OCI-LY3 (cell line): ENCODE measurements at regions not wholly inside any gene's neighbourhood (a gene's known extent, or its start where the extent isn't known, plus 50 kb on each side); places are given as distances from the start of the nearest gene placed in this dataset.

Experiments
- CTCF ChIP-seq: fragments of 200-600, 300-600 bp; sonication (generic); IDR thresholded peaks from 2 replicates; pipeline ENCODE4 v1.5.1; 2014; ENCODE audit warnings: antibody characterized with exemption, low read length, low read depth
- EZH2phosphoT487 ChIP-seq: fragments of 200-600 bp; shearing (Covaris generic); IDR thresholded peaks from 2 replicates; pipeline ENCODE4 v1.6.1; 2018; ENCODE audit warnings: antibody characterized with exemption, mixed run types, low read depth

GRCh38 chr3:107432013-107432515, 54.8 kb downstream of the CCDC54 start:
- TF ChIP-seq CTCF (no peak), EZH2phosphoT487 (no peak)
